HepG2 (cell line): ENCODE measurements at regions not wholly inside any gene's neighbourhood (a gene's known extent, or its start where the extent isn't known, plus 50 kb on each side); places are given as distances from the start of the nearest gene placed in this dataset.

Source experiments
- ATAC-seq: fragments of 200-7000 bp; cut with Tn5 transposase; 3 replicates; pipeline ENCODE4 v1.9.1; 2020; ENCODE audit warnings: mild to moderate bottlenecking, moderate library complexity
- BruUV-seq: library from RNA; stranded (reverse); fragments of 400-500 nt; replicated peaks from 2 replicates; lab custom pipeline; 2021; lab: Mats Ljungman, UMichigan
- CTCF ChIA-PET: fragments of 300-600 bp; formaldehyde crosslinking; extraction: SDS; loops from one replicate; lab custom pipeline; 2021; ENCODE audit warnings: low total read pairs, inconsistent platforms, low intra/inter-chr PET ratio; lab: Yijun Ruan, JAX
- POLR2A ChIA-PET: fragments of 350-600 bp; sonication (Branson Sonifier 250); formaldehyde crosslinking; loops from one replicate; lab custom pipeline; 2020; ENCODE audit warnings: antibody characterized with exemption, inconsistent platforms; lab: Yijun Ruan, JAX
- DNase-seq: peaks from one replicate; pipeline ENCODE4 v3.0.0-alpha.2; 2015; ENCODE audit warnings: low spot score
- FAIRE-seq: peaks from 3 replicates; lab custom pipeline; 2011; peaks lifted over from hg19 to GRCh38; lab: Jason Lieb, UNC
- H2AFZ ChIP-seq: one replicate; pipeline ENCODE4 v1.6.1; 2011; ENCODE audit warnings: low read length, inconsistent platforms
- H3K27ac ChIP-seq: fragments of 300-600 bp; 3 replicates; pipeline ENCODE4 v1.8.0; 2011; ENCODE audit warnings: mixed run types, mild to moderate bottlenecking, mixed read lengths, low read length, inconsistent platforms; ENCODE audit not compliant: insufficient read depth; ENCODE audit errors: extremely low read length
- H3K27me3 ChIP-seq, 2 experiments: fragments of 200-600 bp in 1 of 2; 2 replicates in 1 of 2; 3 replicates in 1 of 2; pipeline versions ENCODE4 v1.6.0 to v1.8.0; 2011; ENCODE audit warnings: low read length in 2 of 2, mild to moderate bottlenecking in 2 of 2, moderate library complexity in 2 of 2, inconsistent platforms in 1 of 2; ENCODE audit not compliant: insufficient read depth in 2 of 2, control insufficient read depth in 1 of 2
- H3K36me3 ChIP-seq, 2 experiments: fragments of 200-600 bp in 1 of 2; replicated peaks in 1 of 2; 2 replicates in 1 of 2; 3 replicates in 1 of 2; pipeline versions ENCODE4 v1.5.1 to v1.8.0; 2011; ENCODE audit warnings: low read length in 2 of 2, inconsistent platforms in 1 of 2; ENCODE audit not compliant: insufficient read depth in 2 of 2, control insufficient read depth in 1 of 2
- H3K4me1 ChIP-seq: 2 replicates; pipeline ENCODE4 v1.5.1; 2012; ENCODE audit warnings: low read length, inconsistent platforms; ENCODE audit not compliant: insufficient read depth
- H3K4me2 ChIP-seq: 2 replicates; pipeline ENCODE4 v1.6.0; 2011; ENCODE audit warnings: low read depth, low read length, inconsistent platforms
- H3K4me3 ChIP-seq, 3 experiments: fragments of 200-600 bp in 1 of 3; sonication (generic), shearing (Covaris generic) in 1 of 3; replicated peaks in 1 of 3; 2 replicates each; pipeline ENCODE4 v1.5.1; 2011 to 2016; ENCODE audit warnings: low read length in 3 of 3, inconsistent platforms in 2 of 3, low read depth in 2 of 3, mild to moderate bottlenecking in 2 of 3, control low read depth in 1 of 3, mixed read lengths in 1 of 3; ENCODE audit not compliant: insufficient read depth in 1 of 3
- H3K79me2 ChIP-seq: one replicate; pipeline ENCODE4 v1.6.1; 2011; ENCODE audit warnings: low read length, inconsistent platforms; ENCODE audit not compliant: insufficient read depth
- H3K9ac ChIP-seq: 2 replicates; pipeline ENCODE4 v1.6.0; 2011; ENCODE audit warnings: mild to moderate bottlenecking, low read depth, low read length, inconsistent platforms; ENCODE audit not compliant: insufficient read depth
- H3K9me3 ChIP-seq: 2 replicates; pipeline ENCODE4 v1.5.1; 2012; ENCODE audit warnings: mild to moderate bottlenecking, low read length
- H4K20me1 ChIP-seq: 2 replicates; pipeline ENCODE4 v1.6.0; 2011; ENCODE audit warnings: inconsistent platforms, mild to moderate bottlenecking, low read length, moderate library complexity; ENCODE audit not compliant: insufficient read depth
- ATAD3A ChIP-seq: sonication (generic); formaldehyde crosslinking; IDR thresholded peaks from 2 replicates; pipeline ENCODE4 v1.4.0; 2020; ENCODE audit warnings: missing genetic modification reagents
- MLLT10 ChIP-seq: sonication (generic); formaldehyde crosslinking; IDR thresholded peaks from 2 replicates; pipeline ENCODE4 v1.4.0; 2020; ENCODE audit warnings: missing genetic modification reagents
- RXRB ChIP-seq: IDR thresholded peaks from 2 replicates; pipeline ENCODE4 v1.6.1; 2016; ENCODE audit warnings: borderline replicate concordance, missing genetic modification reagents, missing compliant biosample characterization
- ZNF205 ChIP-seq: IDR thresholded peaks from 2 replicates; pipeline ENCODE4 v1.6.1; 2018; ENCODE audit warnings: missing biosample characterization, missing genetic modification reagents
- ZNF709 ChIP-seq: sonication (generic); formaldehyde crosslinking; IDR thresholded peaks from 2 replicates; pipeline ENCODE4 v1.5.0; 2020; ENCODE audit warnings: mild to moderate bottlenecking, missing genetic modification reagents
- WGBS: methylation state at CpG from one replicate; pipeline ENCODE4 v1.1.6; 2017; ENCODE audit warnings: low lambda C conversion rate; 5-methylcytosine and 5-hydroxymethylcytosine counted together
- in situ Hi-C: cut with HindIII; loops from 2 replicates; pipeline ENCODE4 v1.10.0; 2017; ENCODE audit warnings: low pct_unique_long_range_greater_than_20kb; ENCODE audit not compliant: extremely low pct_ligation_motif_present
- intact Hi-C: fragments of 100-400 bp; cut with micrococcal nuclease; formaldehyde crosslinking; loops from one replicate; pipeline ENCODE4 v1.10.0; 2022; ENCODE audit not compliant: unreplicated experiment
- TF ChIP-seq, protein P1 (sequence below): sonication (generic); formaldehyde crosslinking; conservative IDR thresholded peaks from 2 replicates; pipeline ENCODE4 v1.4.0; 2020; ENCODE audit warnings: mild to moderate bottlenecking, missing genetic modification reagents, moderate library complexity
- TF ChIP-seq, protein P2 (sequence below): sonication (generic); formaldehyde crosslinking; IDR thresholded peaks from 2 replicates; pipeline ENCODE4 v1.4.0; 2020; ENCODE audit warnings: missing genetic modification reagents, borderline replicate concordance
- TF ChIP-seq, protein P3 (sequence below): sonication (generic); formaldehyde crosslinking; IDR thresholded peaks from 2 replicates; pipeline ENCODE4 v1.5.1; 2020; ENCODE audit warnings: missing genetic modification reagents, mild to moderate bottlenecking, borderline replicate concordance
- TF ChIP-seq, protein P4 (sequence below): IDR thresholded peaks from 2 replicates; pipeline ENCODE4 v1.6.1; 2018; ENCODE audit warnings: missing genetic modification reagents

DNA sequence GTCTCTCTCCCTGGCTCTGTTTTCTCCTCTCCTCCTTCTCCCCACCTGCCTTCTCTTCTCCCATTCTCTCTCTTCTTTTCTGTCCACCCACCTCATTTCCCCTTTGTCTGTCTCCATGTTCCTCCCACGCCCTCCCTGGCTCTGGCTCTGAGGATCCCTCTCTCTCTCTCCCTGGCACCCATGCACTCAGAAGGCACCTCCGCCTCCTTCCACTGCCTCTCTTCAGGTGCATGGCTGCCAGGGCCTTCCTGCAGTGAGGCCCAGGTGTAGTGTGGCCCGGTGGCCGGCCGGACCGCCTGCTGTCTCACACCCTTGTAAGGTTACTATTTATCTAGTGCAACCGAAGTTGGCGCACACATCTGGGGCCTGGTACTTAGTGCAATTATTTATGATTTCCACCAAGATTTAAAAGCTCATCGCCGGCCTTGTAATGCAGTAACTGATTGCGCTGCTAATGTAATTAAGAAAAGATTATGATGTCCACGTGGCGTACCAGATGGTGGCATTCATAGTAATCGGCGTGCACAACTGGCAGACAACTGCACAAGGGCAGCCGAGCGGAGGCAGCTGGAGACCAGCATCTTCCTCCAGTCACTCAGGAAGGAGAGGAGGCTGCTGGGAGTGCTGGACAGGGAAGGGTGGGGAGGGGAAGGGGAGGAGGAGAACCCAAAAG, 50.4 kb upstream of the MVB12B start:
- Histone ChIP-seq H3K4me2 (no peak overlapping the region), H3K4me1 (no peaks in the 10 kb centered on the region), H4K20me1 (no peaks in the 10 kb centered on the region), H2AFZ (no peak overlapping the region), H3K9ac (no peak overlapping the region), H3K36me3 (no peaks in the 10 kb centered on the region), H3K27me3 (peaks cover 1 to 26% of the 10 kb centered on the region in 2 experiments; a peak in 4 of 5 replicates), H3K4me3 (no peak overlapping the region), H3K79me2 (no peaks in the 10 kb centered on the region), H3K27ac (no peak overlapping the region), H3K9me3 (no peaks in the 10 kb centered on the region)
- FAIRE-seq (no peak), DNase-seq (no peak), ATAC-seq (no peak)
- intact Hi-C loops = no loop called here
- in situ Hi-C loops = no loop called here
- WGBS = 81% methylated on average over 17 of the region's 17 CpGs
- TF ChIP-seq, protein P1, sequence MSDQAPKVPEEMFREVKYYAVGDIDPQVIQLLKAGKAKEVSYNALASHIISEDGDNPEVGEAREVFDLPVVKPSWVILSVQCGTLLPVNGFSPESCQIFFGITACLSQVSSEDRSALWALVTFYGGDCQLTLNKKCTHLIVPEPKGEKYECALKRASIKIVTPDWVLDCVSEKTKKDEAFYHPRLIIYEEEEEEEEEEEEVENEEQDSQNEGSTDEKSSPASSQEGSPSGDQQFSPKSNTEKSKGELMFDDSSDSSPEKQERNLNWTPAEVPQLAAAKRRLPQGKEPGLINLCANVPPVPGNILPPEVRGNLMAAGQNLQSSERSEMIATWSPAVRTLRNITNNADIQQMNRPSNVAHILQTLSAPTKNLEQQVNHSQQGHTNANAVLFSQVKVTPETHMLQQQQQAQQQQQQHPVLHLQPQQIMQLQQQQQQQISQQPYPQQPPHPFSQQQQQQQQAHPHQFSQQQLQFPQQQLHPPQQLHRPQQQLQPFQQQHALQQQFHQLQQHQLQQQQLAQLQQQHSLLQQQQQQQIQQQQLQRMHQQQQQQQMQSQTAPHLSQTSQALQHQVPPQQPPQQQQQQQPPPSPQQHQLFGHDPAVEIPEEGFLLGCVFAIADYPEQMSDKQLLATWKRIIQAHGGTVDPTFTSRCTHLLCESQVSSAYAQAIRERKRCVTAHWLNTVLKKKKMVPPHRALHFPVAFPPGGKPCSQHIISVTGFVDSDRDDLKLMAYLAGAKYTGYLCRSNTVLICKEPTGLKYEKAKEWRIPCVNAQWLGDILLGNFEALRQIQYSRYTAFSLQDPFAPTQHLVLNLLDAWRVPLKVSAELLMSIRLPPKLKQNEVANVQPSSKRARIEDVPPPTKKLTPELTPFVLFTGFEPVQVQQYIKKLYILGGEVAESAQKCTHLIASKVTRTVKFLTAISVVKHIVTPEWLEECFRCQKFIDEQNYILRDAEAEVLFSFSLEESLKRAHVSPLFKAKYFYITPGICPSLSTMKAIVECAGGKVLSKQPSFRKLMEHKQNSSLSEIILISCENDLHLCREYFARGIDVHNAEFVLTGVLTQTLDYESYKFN (CRISPR knock-in tag) = no peak
- TF ChIP-seq, protein P2, sequence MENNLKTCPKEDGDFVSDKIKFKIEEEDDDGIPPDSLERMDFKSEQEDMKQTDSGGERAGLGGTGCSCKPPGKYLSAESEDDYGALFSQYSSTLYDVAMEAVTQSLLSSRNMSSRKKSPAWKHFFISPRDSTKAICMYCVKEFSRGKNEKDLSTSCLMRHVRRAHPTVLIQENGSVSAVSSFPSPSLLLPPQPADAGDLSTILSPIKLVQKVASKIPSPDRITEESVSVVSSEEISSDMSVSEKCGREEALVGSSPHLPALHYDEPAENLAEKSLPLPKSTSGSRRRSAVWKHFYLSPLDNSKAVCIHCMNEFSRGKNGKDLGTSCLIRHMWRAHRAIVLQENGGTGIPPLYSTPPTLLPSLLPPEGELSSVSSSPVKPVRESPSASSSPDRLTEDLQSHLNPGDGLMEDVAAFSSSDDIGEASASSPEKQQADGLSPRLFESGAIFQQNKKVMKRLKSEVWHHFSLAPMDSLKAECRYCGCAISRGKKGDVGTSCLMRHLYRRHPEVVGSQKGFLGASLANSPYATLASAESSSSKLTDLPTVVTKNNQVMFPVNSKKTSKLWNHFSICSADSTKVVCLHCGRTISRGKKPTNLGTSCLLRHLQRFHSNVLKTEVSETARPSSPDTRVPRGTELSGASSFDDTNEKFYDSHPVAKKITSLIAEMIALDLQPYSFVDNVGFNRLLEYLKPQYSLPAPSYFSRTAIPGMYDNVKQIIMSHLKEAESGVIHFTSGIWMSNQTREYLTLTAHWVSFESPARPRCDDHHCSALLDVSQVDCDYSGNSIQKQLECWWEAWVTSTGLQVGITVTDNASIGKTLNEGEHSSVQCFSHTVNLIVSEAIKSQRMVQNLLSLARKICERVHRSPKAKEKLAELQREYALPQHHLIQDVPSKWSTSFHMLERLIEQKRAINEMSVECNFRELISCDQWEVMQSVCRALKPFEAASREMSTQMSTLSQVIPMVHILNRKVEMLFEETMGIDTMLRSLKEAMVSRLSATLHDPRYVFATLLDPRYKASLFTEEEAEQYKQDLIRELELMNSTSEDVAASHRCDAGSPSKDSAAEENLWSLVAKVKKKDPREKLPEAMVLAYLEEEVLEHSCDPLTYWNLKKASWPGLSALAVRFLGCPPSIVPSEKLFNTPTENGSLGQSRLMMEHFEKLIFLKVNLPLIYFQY = no peak
- TF ChIP-seq MLLT10 (CRISPR knock-in tag) = no peak
- no peak for TF ChIP-seq RXRB (CRISPR knock-in tag)
- TF ChIP-seq, protein P3, sequence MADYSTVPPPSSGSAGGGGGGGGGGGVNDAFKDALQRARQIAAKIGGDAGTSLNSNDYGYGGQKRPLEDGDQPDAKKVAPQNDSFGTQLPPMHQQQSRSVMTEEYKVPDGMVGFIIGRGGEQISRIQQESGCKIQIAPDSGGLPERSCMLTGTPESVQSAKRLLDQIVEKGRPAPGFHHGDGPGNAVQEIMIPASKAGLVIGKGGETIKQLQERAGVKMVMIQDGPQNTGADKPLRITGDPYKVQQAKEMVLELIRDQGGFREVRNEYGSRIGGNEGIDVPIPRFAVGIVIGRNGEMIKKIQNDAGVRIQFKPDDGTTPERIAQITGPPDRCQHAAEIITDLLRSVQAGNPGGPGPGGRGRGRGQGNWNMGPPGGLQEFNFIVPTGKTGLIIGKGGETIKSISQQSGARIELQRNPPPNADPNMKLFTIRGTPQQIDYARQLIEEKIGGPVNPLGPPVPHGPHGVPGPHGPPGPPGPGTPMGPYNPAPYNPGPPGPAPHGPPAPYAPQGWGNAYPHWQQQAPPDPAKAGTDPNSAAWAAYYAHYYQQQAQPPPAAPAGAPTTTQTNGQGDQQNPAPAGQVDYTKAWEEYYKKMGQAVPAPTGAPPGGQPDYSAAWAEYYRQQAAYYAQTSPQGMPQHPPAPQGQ (CRISPR knock-in tag) = no peak
- TF ChIP-seq ZNF205 (CRISPR knock-in tag) = no peak
- TF ChIP-seq, protein P4, sequence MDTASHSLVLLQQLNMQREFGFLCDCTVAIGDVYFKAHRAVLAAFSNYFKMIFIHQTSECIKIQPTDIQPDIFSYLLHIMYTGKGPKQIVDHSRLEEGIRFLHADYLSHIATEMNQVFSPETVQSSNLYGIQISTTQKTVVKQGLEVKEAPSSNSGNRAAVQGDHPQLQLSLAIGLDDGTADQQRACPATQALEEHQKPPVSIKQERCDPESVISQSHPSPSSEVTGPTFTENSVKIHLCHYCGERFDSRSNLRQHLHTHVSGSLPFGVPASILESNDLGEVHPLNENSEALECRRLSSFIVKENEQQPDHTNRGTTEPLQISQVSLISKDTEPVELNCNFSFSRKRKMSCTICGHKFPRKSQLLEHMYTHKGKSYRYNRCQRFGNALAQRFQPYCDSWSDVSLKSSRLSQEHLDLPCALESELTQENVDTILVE (CRISPR knock-in tag) = no peak
- no peak for TF ChIP-seq ZNF709 (CRISPR knock-in tag)
- no peak for TF ChIP-seq ATAD3A (CRISPR knock-in tag)
- POLR2A ChIA-PET = no interaction called here
- CTCF ChIA-PET = no interaction called here
- BruUV-seq = no TSS peak
